ENCODE measurements at regions not wholly inside any gene's neighbourhood (a gene's known extent, or its start where the extent isn't known, plus 50 kb on each side); places are given as distances from the start of the nearest gene placed in this dataset.

- H3K4me1 ChIP-seq (ENCODE audit: control insufficient read depth, low read depth, low read length): no peaks in the 10 kb centered on the region
- H3K9ac ChIP-seq (ENCODE audit: low read length): no peak overlapping the region
- no peaks in the 10 kb centered on the region for H3K9me3 ChIP-seq (ENCODE audit: control insufficient read depth, low read depth, low read length)
- no peak overlapping the region for H3K27ac ChIP-seq (ENCODE audit: low read length)
- no peaks in the 10 kb centered on the region for H3K36me3 ChIP-seq (ENCODE audit: control insufficient read depth, low read depth, low read length)
- H3K4me3 ChIP-seq (ENCODE audit: low read length): no peak overlapping the region
- no peaks in the 10 kb centered on the region for H3K27me3 ChIP-seq (ENCODE audit: control insufficient read depth, insufficient read depth, low read length)
These were observed 621.7 kb upstream of the AGTR1 start for GRCh38 chr3:148075771-148076716.

- H3K9me3 ChIP-seq (ENCODE audit: control insufficient read depth, low read depth, low read length): no peaks in the 10 kb centered on the region
- H3K9ac ChIP-seq (ENCODE audit: low read length): no peak overlapping the region
These were observed 620.3 kb upstream of the AGTR1 start for GRCh38 chr3:148077318-148077923.

GRCh38 chr3:148077965-148078364 lies 619.7 kb upstream of the AGTR1 start:
- H3K9ac ChIP-seq (ENCODE audit: low read length): no peak overlapping the region
- no peaks in the 10 kb centered on the region for H3K9me3 ChIP-seq (ENCODE audit: control insufficient read depth, low read depth, low read length)
- H3K36me3 ChIP-seq (ENCODE audit: control insufficient read depth, low read depth, low read length): no peaks in the 10 kb centered on the region
- H3K27me3 ChIP-seq (ENCODE audit: control insufficient read depth, insufficient read depth, low read length): no peaks in the 10 kb centered on the region
- H3K4me1 ChIP-seq (ENCODE audit: control insufficient read depth, low read depth, low read length): no peaks in the 10 kb centered on the region
- H3K27ac ChIP-seq (ENCODE audit: low read length): no peak overlapping the region
- no peak overlapping the region for H3K4me3 ChIP-seq (ENCODE audit: low read length)

More at GRCh38 chr3:148077318-148077923, 620.3 kb upstream of the AGTR1 start:
- H3K27me3 ChIP-seq (ENCODE audit: control insufficient read depth, insufficient read depth, low read length): no peaks in the 10 kb centered on the region
- no peaks in the 10 kb centered on the region for H3K36me3 ChIP-seq (ENCODE audit: control insufficient read depth, low read depth, low read length)
- H3K27ac ChIP-seq (ENCODE audit: low read length): no peak overlapping the region
- no peaks in the 10 kb centered on the region for H3K4me1 ChIP-seq (ENCODE audit: control insufficient read depth, low read depth, low read length)
- H3K4me3 ChIP-seq (ENCODE audit: low read length): no peak overlapping the region

GRCh38 chr3:148078658-148079057 lies 619.0 kb upstream of the AGTR1 start:
- Histone ChIP-seq H3K9me3 (ENCODE audit: control insufficient read depth, low read depth, low read length) (no peaks in the 10 kb centered on the region), H3K27me3 (ENCODE audit: control insufficient read depth, insufficient read depth, low read length) (no peaks in the 10 kb centered on the region), H3K4me3 (ENCODE audit: low read length) (no peak overlapping the region), H3K27ac (ENCODE audit: low read length) (no peak overlapping the region), H3K36me3 (ENCODE audit: control insufficient read depth, low read depth, low read length) (no peaks in the 10 kb centered on the region), H3K9ac (ENCODE audit: low read length) (no peak overlapping the region), H3K4me1 (ENCODE audit: control insufficient read depth, low read depth, low read length) (no peaks in the 10 kb centered on the region)

GRCh38 chr3:148079370-148079769 lies 618.3 kb upstream of the AGTR1 start:
- H3K27ac ChIP-seq (ENCODE audit: low read length): no peak overlapping the region
- no peaks in the 10 kb centered on the region for H3K4me1 ChIP-seq (ENCODE audit: control insufficient read depth, low read depth, low read length)
- H3K27me3 ChIP-seq (ENCODE audit: control insufficient read depth, insufficient read depth, low read length): no peaks in the 10 kb centered on the region
- no peak overlapping the region for H3K4me3 ChIP-seq (ENCODE audit: low read length)
- no peaks in the 10 kb centered on the region for H3K36me3 ChIP-seq (ENCODE audit: control insufficient read depth, low read depth, low read length)
- H3K9ac ChIP-seq (ENCODE audit: low read length): no peak overlapping the region
- no peaks in the 10 kb centered on the region for H3K9me3 ChIP-seq (ENCODE audit: control insufficient read depth, low read depth, low read length)

- Histone ChIP-seq H3K27ac (ENCODE audit: low read length) (no peak overlapping the region), H3K36me3 (ENCODE audit: control insufficient read depth, low read depth, low read length) (no peaks in the 10 kb centered on the region), H3K4me1 (ENCODE audit: control insufficient read depth, low read depth, low read length) (no peaks in the 10 kb centered on the region), H3K9ac (ENCODE audit: low read length) (no peak overlapping the region), H3K4me3 (ENCODE audit: low read length) (no peak overlapping the region), H3K9me3 (ENCODE audit: control insufficient read depth, low read depth, low read length) (no peaks in the 10 kb centered on the region), H3K27me3 (ENCODE audit: control insufficient read depth, insufficient read depth, low read length) (no peaks in the 10 kb centered on the region)
These were observed 615.8 kb upstream of the AGTR1 start for GRCh38 chr3:148081926-148082325.

GRCh38 chr3:148082506-148083280 lies 615.0 kb upstream of the AGTR1 start:
- H3K27me3 ChIP-seq (ENCODE audit: control insufficient read depth, insufficient read depth, low read length): no peaks in the 10 kb centered on the region
- no peaks in the 10 kb centered on the region for H3K36me3 ChIP-seq (ENCODE audit: control insufficient read depth, low read depth, low read length)
- no peaks in the 10 kb centered on the region for H3K4me1 ChIP-seq (ENCODE audit: control insufficient read depth, low read depth, low read length)
- no peak overlapping the region for H3K4me3 ChIP-seq (ENCODE audit: low read length)
- no peak overlapping the region for H3K27ac ChIP-seq (ENCODE audit: low read length)
- no peaks in the 10 kb centered on the region for H3K9me3 ChIP-seq (ENCODE audit: control insufficient read depth, low read depth, low read length)
- H3K9ac ChIP-seq (ENCODE audit: low read length): no peak overlapping the region

GRCh38 chr3:148083526-148084182 lies 614.0 kb upstream of the AGTR1 start:
- Histone ChIP-seq H3K36me3 (ENCODE audit: control insufficient read depth, low read depth, low read length) (no peaks in the 10 kb centered on the region), H3K4me3 (ENCODE audit: low read length) (no peak overlapping the region), H3K9me3 (ENCODE audit: control insufficient read depth, low read depth, low read length) (no peaks in the 10 kb centered on the region), H3K4me1 (ENCODE audit: control insufficient read depth, low read depth, low read length) (no peaks in the 10 kb centered on the region), H3K27ac (ENCODE audit: low read length) (no peak overlapping the region), H3K9ac (ENCODE audit: low read length) (no peak overlapping the region), H3K27me3 (ENCODE audit: control insufficient read depth, insufficient read depth, low read length) (no peaks in the 10 kb centered on the region)

- Histone ChIP-seq H3K27ac (ENCODE audit: low read length) (no peak overlapping the region), H3K4me1 (ENCODE audit: control insufficient read depth, low read depth, low read length) (no peaks in the 10 kb centered on the region), H3K9me3 (ENCODE audit: control insufficient read depth, low read depth, low read length) (no peaks in the 10 kb centered on the region), H3K4me3 (ENCODE audit: low read length) (no peak overlapping the region), H3K27me3 (ENCODE audit: control insufficient read depth, insufficient read depth, low read length) (no peaks in the 10 kb centered on the region), H3K36me3 (ENCODE audit: control insufficient read depth, low read depth, low read length) (no peaks in the 10 kb centered on the region), H3K9ac (ENCODE audit: low read length) (no peak overlapping the region)
These were observed 612.8 kb upstream of the AGTR1 start for GRCh38 chr3:148084931-148085330.

- Histone ChIP-seq H3K4me3 (ENCODE audit: low read length) (no peak overlapping the region), H3K27me3 (ENCODE audit: control insufficient read depth, insufficient read depth, low read length) (no peaks in the 10 kb centered on the region), H3K4me1 (ENCODE audit: control insufficient read depth, low read depth, low read length) (peaks cover under 1% of the 10 kb centered on the region), H3K9ac (ENCODE audit: low read length) (no peak overlapping the region), H3K36me3 (ENCODE audit: control insufficient read depth, low read depth, low read length) (no peaks in the 10 kb centered on the region), H3K9me3 (ENCODE audit: control insufficient read depth, low read depth, low read length) (no peaks in the 10 kb centered on the region), H3K27ac (ENCODE audit: low read length) (no peak overlapping the region)
These were observed 609.9 kb upstream of the AGTR1 start for GRCh38 chr3:148087601-148088371.

Data from iPS-18a (cell line).